ENCODE measurements at regions not wholly inside any gene's neighbourhood (a gene's known extent, or its start where the extent isn't known, plus 50 kb on each side); places are given as distances from the start of the nearest gene placed in this dataset.
"Not testable (repeated sequence)": the region's sequence is repeated elsewhere in the genome, so short reads cannot be mapped to it uniquely, and the experiment has no call there.

GRCh38 chr14:105962532-105962931, 436.1 kb downstream of the TMEM121 start:
- Histone ChIP-seq H3K36me3 (no peaks in the 10 kb centered on the region), H3K4me1 (no peaks in the 10 kb centered on the region), H3K4me3 (no peak overlapping the region), H3K27ac (no peak overlapping the region), H3K27me3 (no peaks in the 10 kb centered on the region), H3K9me3 (peaks cover 0 to 4% of the 10 kb centered on the region in 2 donors)
- DNase-seq (ENCODE audit: low spot score in 2 of 2) = no peak
- TF ChIP-seq CTCF (IDR thresholded peaks at IDR 0.05) = no peak
- intact Hi-C loops (cut with DNase I) = no loop called here

GRCh38 chr14:105968291-105968690, 441.9 kb downstream of the TMEM121 start:
- DNase-seq (ENCODE audit: low spot score in 2 of 2) = no peak
- H3K36me3 ChIP-seq = no peaks in the 10 kb centered on the region
- no peak overlapping the region for H3K4me3 ChIP-seq
- no peaks in the 10 kb centered on the region for H3K9me3 ChIP-seq
- H3K27ac ChIP-seq = no peak overlapping the region
- TF ChIP-seq CTCF (IDR thresholded peaks at IDR 0.05) = no peak
- intact Hi-C loops (cut with DNase I) = no loop called here
- no peaks in the 10 kb centered on the region for H3K4me1 ChIP-seq
- H3K27me3 ChIP-seq = no peaks in the 10 kb centered on the region

GRCh38 chr14:105969026-105969425, 442.6 kb downstream of the TMEM121 start:
- H3K27ac ChIP-seq; H3K4me3 ChIP-seq; H3K27me3 ChIP-seq; H3K9me3 ChIP-seq; H3K4me1 ChIP-seq; intact Hi-C loops (cut with DNase I); DNase-seq (ENCODE audit: low spot score in 2 of 2); H3K36me3 ChIP-seq: not testable (repeated sequence)

DNA sequence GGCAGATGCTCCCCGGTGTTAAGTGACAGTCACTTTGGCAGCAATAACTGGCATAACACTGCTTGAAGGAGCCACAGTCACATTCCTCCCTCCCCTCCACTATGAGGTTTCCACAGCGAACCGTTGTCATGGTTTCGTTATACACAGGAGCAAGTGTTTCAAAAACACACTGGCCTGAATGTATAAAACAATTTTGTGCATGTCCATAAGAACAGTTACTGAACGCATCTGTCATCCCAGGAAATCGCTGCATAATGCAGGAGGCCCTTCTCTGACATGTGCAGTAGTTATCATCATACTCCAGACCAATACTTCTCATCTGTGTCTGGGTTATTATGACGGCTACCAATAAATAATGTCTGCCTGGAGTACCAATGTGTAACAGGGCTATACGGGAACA, 444.4 kb downstream of the TMEM121 start:
- intact Hi-C loops (cut with DNase I); H3K4me3 ChIP-seq; H3K27ac ChIP-seq; H3K4me1 ChIP-seq; H3K27me3 ChIP-seq; H3K9me3 ChIP-seq; DNase-seq (ENCODE audit: low spot score in 2 of 2); H3K36me3 ChIP-seq: not testable (repeated sequence)

DNA sequence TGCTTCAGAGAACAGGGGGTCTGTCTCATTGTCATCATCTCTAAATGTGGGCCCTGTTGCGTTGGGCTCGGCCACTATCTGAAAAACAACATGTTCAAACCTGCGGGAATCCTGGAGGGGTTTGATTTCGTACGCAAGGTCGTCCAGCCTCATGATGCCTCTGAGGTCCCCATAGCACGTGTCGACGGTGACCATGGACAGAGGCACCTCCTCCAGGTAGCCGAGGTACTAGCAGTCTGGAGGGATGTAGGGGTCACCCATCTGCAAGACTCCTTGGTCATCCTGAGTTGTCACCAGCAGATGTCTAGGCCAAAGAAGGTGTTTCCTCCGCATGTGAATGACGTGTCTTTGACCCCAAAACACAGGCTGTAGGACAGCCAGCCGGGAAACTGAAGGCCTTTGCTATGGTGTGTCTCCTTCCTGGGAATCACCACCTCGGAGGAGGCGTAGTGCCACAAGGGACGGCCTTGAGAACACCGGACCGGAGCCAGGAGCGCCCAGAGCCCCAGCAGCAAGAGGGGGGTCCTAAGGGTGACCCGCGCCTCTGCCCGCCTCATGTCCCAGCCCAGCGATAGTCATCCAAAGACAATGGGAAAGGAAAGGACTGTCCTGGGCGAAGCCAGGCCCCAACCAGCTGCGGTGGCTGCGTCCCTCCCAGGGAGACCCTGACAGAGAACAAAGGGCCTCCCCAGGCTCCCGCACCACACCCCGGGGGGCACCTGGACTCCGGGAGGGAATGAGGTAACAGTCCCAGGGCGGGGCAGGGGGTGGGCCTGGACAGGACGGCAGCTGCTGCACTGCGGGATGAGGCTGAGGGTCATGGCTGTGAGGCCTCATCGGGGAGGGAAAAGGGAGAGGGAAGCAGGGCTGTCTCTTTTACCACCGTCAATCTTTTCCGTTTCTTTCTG, 445.5 kb downstream of the TMEM121 start:
- no peak for DNase-seq (ENCODE audit: low spot score in 2 of 2)

DNA sequence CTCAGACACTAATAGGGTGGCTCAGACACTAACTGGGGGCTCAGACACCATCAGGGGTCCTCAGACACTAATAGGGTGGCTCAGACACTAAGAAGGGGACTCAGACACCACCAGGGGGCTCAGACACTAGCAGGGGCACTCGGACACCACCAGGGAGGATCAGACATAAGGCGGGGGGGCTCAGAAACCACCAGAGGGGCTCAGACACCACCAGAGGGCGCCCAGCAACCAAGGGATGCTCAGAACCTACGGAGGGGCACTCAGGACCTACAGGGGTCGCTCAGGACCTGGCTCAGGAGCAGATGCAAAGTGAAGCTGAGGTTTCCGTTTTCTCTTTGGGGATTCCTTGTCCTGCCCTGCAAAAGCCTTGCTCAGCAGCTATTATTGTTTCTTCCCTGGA, 448.5 kb downstream of the TMEM121 start:
- Histone ChIP-seq H3K4me3 (no peak overlapping the region), H3K9me3 (no peaks in the 10 kb centered on the region), H3K27me3 (no peaks in the 10 kb centered on the region), H3K4me1 (no peaks in the 10 kb centered on the region), H3K36me3 (no peaks in the 10 kb centered on the region), H3K27ac (no peak overlapping the region)
- DNase-seq (ENCODE audit: low spot score in 2 of 2) = no peak
- TF ChIP-seq CTCF (IDR thresholded peaks at IDR 0.05) = peak in 1 of 3 experiments; percentile 4
- intact Hi-C loops (cut with DNase I) = no loop called here

More for the DNA sequence above, 445.5 kb downstream of the TMEM121 start:
- Histone ChIP-seq H3K27me3 (no peaks in the 10 kb centered on the region), H3K4me3 (no peak overlapping the region), H3K4me1 (no peaks in the 10 kb centered on the region), H3K27ac (no peak overlapping the region), H3K9me3 (no peaks in the 10 kb centered on the region), H3K36me3 (no peaks in the 10 kb centered on the region)
- intact Hi-C loops (cut with DNase I) = no loop called here
- no peak for TF ChIP-seq CTCF (IDR thresholded peaks at IDR 0.05)

Data from ascending aorta (tissue), 2 donors.